ENCODE measurements at regions not wholly inside any gene's neighbourhood (a gene's known extent, or its start where the extent isn't known, plus 50 kb on each side); places are given as distances from the start of the nearest gene placed in this dataset.

- in situ Hi-C loops (cut with HindIII; ENCODE audit: low pct_ligation_motif_present, low pct_unique_long_range_greater_than_20kb, low sequenced_read_pairs) = no loop called here
- no peak for DNase-seq
Observed at GRCh38 chr4:178665916-178666315, 1223.7 kb upstream of the AGA start.

DNA sequence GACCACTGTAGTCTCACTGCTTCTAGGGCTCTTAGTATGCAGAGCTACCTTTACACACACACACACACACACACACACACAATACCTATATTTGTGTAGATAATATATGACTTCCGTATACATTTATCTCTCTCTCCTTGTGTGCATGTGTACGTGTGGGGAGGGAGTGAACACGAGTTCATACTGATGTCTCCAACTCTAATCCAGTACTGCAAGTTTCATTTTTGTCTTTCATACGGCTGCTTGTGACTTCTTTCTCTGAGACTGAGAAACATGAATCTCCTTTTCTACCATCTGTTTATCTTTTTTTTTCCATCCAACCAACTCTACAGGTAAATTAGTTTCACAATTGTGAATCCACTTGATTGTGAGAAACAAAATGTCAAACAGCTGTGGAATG is 1229.5 kb upstream of the AGA start:
- in situ Hi-C loops (cut with HindIII; ENCODE audit: low pct_ligation_motif_present, low pct_unique_long_range_greater_than_20kb, low sequenced_read_pairs) = no loop called here
- DNase-seq = no peak

GRCh38 chr4:178672512-178672911 is 1230.3 kb upstream of the AGA start:
- in situ Hi-C loops (cut with HindIII; ENCODE audit: low pct_ligation_motif_present, low pct_unique_long_range_greater_than_20kb, low sequenced_read_pairs) = no loop called here

DNA sequence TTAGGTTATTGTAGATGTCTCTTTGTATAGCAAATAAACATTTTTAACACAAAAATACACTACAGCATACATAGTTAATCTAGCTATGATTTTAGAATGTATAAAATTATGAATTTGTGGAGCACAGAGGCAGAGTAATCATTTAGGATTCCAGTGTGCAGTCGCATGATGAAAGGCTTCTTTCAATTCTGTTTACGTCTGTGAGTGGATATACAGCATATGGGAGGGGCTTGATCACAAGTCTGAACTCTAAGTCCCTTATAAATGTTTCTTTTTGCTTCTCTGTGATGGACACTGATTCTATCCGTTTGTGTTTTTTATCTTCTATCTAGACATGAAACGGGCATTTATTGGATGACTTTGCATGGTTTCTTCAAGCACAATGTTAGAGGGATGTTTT is 1239.6 kb upstream of the AGA start:
- DNase-seq = no peak
- in situ Hi-C loops (cut with HindIII; ENCODE audit: low pct_ligation_motif_present, low pct_unique_long_range_greater_than_20kb, low sequenced_read_pairs) = no loop called here

More at GRCh38 chr4:178672512-178672911, 1230.3 kb upstream of the AGA start:
- DNase-seq = no peak

DNA sequence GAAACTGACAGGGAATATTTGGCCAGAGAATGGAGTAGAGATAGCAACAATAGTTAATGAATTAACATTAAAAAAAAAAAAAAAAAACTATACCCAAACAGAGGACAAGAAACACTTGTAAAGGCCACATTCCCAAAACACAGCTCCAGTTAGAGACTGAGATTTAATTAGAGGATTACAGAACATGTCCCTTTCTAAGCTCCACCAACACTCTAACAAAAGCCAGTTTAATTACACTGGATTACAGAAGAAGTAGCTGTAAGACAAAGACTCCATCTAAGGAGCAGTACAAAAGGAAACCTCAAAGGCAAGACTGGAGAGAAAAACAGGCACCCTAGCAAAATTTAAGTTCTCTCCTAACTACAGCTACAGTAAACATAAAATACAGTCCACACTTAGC is 1247.7 kb upstream of the AGA start:
- in situ Hi-C loops (cut with HindIII; ENCODE audit: low pct_ligation_motif_present, low pct_unique_long_range_greater_than_20kb, low sequenced_read_pairs) = no loop called here
- DNase-seq = no peak

DNA sequence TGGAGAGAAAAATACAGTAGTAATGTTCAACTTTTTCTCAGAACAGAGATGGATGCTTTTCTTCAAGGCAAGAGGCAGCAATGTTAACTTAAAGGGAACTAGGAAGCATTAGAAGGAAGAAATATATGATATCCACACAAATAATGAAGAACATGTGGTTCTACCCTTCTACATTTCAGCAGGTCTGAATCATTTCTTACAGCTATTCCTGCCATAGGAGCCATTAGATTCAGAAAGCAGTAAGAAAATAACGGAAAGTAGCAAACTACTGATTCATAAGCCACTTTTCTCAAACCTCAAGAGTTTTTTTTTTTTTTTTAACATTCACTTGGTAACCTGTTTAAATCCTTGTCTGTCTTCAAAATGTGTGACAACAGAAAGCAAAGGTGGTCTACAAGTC is 1251.6 kb upstream of the AGA start:
- in situ Hi-C loops (cut with HindIII; ENCODE audit: low pct_ligation_motif_present, low pct_unique_long_range_greater_than_20kb, low sequenced_read_pairs) = no loop called here
- DNase-seq = no peak

DNA sequence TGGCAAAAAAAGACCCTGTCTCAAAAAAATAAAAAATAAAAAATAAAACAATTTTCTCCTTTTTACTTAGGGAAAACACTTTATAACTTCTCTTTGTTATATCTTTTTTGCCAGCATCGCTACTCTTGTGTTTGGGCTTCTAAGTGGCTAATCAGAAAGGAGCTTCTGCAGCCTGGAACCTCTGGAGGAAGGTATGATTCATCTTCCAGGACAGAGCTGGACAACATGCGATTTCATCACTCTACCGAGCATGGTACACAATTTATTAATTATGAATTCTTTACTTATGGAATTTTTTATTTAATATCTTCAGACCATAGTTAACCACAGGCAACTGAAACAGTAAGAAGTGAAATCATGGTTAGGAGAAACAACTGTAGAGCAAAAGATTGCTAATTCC is 1254.3 kb upstream of the AGA start:
- in situ Hi-C loops (cut with HindIII; ENCODE audit: low pct_ligation_motif_present, low pct_unique_long_range_greater_than_20kb, low sequenced_read_pairs) = no loop called here
- DNase-seq = no peak

DNA sequence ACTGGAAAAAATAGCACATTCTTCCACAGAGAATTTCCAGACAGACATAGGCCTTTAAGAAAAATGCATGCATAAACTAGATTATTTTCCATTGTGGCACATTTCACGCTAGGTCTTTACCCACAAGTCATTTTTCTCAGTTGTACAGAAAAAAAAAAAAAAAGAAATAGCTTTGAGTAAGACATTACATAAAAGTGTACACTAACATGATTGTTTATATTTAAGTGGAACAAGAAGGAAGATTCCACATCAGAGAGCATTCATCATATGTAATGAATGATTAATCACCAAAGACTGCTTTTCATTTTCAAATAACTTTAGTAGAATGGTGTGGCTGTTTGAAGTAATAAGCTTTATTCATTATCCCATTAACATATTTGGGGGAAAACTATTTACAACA is 1270.2 kb upstream of the AGA start:
- no peak for DNase-seq
- in situ Hi-C loops (cut with HindIII; ENCODE audit: low pct_ligation_motif_present, low pct_unique_long_range_greater_than_20kb, low sequenced_read_pairs) = no loop called here

- DNase-seq = no peak
- in situ Hi-C loops (cut with HindIII; ENCODE audit: low pct_ligation_motif_present, low pct_unique_long_range_greater_than_20kb, low sequenced_read_pairs) = no loop called here
Observed at GRCh38 chr4:178738026-178738425, 1295.8 kb upstream of the AGA start.

GRCh38 chr4:178745203-178745602 is 1303.0 kb upstream of the AGA start:
- in situ Hi-C loops (cut with HindIII; ENCODE audit: low pct_ligation_motif_present, low pct_unique_long_range_greater_than_20kb, low sequenced_read_pairs) = no loop called here
- no peak for DNase-seq

DNA sequence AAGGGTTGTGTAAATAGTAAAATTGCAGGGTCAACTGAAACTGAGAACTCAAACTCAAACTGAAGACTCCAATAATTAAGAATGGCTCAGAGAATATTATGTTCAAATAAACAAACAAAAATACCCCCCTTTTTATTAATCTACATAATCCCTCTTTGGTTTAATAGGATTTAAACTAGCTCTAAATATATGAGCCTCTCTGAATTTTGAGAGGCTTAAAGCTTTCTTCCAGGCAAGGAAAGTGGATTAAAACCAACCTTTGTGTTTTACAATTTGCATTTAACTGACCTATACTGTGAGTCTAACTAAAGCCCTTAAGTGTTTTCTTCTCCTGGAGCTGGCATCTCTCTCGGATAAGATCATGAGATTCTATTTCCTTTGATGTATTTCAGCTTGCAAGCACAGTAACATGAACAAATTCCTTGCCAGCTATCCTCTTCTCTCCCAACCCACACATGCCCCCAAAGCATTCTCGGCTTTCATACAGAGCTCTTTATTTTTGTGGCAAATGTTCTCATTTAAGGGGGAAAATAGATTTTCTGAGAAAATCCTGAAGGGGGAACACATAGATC is 1310.8 kb upstream of the AGA start:
- in situ Hi-C loops (cut with HindIII; ENCODE audit: low pct_ligation_motif_present, low pct_unique_long_range_greater_than_20kb, low sequenced_read_pairs) = no loop called here
- DNase-seq = no peak

DNA sequence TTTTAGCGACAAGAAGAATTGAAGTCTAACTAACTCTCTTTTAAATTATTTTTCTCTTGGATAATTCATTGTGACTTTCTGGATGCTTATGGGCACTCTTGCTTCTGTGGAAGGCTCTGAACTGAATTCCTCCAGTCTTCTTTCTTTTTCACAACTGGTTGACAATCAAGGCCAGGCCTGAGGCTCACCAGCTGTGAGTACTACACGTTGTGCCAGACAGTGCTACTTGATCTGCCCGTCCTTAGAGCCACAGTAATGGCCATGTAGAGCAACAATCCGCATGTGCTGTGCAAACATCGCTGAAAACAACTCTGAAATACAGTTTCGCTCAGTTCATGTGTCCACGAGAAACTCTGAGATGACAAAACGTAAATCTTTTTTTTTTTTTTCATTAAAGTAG is 1336.3 kb upstream of the AGA start:
- in situ Hi-C loops (cut with HindIII; ENCODE audit: low pct_ligation_motif_present, low pct_unique_long_range_greater_than_20kb, low sequenced_read_pairs) = no loop called here
- DNase-seq = no peak

- in situ Hi-C loops (cut with HindIII; ENCODE audit: low pct_ligation_motif_present, low pct_unique_long_range_greater_than_20kb, low sequenced_read_pairs) = no loop called here
- no peak for DNase-seq
Observed at GRCh38 chr4:178781779-178782178, 1339.5 kb upstream of the AGA start.

DNA sequence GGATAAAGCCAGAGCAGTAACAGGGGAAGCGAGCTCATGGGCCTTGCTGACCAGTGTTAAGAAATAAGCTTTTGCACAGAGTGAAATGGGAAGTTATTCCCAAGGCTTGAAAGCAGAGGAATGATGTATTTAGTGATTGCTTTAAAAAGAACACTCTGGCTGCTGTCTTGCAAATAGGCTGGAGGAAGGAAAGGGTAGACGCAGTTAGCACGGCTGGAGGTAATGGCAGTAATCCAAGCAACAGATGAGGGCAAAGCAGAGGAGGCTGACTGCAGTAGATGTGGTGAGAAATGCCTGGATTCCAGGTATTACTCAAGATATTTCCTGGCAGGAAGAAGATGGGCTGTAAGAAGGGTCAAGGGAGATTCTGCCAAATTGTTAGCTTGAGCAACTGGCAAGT is 1342.3 kb upstream of the AGA start:
- no peak for DNase-seq
- in situ Hi-C loops (cut with HindIII; ENCODE audit: low pct_ligation_motif_present, low pct_unique_long_range_greater_than_20kb, low sequenced_read_pairs) = no loop called here

- in situ Hi-C loops (cut with HindIII; ENCODE audit: low pct_ligation_motif_present, low pct_unique_long_range_greater_than_20kb, low sequenced_read_pairs) = no loop called here
- DNase-seq = no peak
Observed at GRCh38 chr4:178789279-178789678, 1347.0 kb upstream of the AGA start.

- no peak for DNase-seq
Observed at GRCh38 chr4:178799204-178799603, 1357.0 kb upstream of the AGA start.

GRCh38 chr4:178808106-178808505 is 1365.9 kb upstream of the AGA start:
- DNase-seq = no peak
- in situ Hi-C loops (cut with HindIII; ENCODE audit: low pct_ligation_motif_present, low pct_unique_long_range_greater_than_20kb, low sequenced_read_pairs) = no loop called here

More at GRCh38 chr4:178799204-178799603, 1357.0 kb upstream of the AGA start:
- in situ Hi-C loops (cut with HindIII; ENCODE audit: low pct_ligation_motif_present, low pct_unique_long_range_greater_than_20kb, low sequenced_read_pairs) = no loop called here

- in situ Hi-C loops (cut with HindIII; ENCODE audit: low pct_ligation_motif_present, low pct_unique_long_range_greater_than_20kb, low sequenced_read_pairs) = no loop called here
- DNase-seq = no peak
Observed at GRCh38 chr4:178809921-178810320, 1367.7 kb upstream of the AGA start.

- in situ Hi-C loops (cut with HindIII; ENCODE audit: low pct_ligation_motif_present, low pct_unique_long_range_greater_than_20kb, low sequenced_read_pairs) = no loop called here
- DNase-seq = no peak
Observed at GRCh38 chr4:178811356-178811755, 1369.1 kb upstream of the AGA start.

GRCh38 chr4:178812866-178813265 is 1370.6 kb upstream of the AGA start:
- in situ Hi-C loops (cut with HindIII; ENCODE audit: low pct_ligation_motif_present, low pct_unique_long_range_greater_than_20kb, low sequenced_read_pairs) = no loop called here
- DNase-seq = no peak

DNA sequence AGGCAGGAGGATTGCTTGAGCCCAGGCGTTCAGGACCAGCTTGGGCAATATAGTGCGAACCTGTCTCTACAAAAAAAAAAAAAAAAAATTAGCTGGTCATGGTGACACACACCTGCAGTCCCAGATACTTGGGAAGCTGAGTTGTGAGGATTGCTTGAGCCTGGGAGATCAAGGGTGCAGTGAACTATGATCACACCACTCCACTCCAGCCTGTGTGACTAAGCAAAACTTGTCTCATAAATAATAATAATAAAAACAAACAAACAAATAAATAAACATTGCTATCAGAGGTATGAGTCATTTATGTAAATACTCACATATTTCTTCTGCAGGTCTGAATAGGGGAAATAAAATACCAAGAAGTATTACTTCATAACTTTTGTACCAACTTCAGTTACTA is 1372.7 kb upstream of the AGA start:
- in situ Hi-C loops (cut with HindIII; ENCODE audit: low pct_ligation_motif_present, low pct_unique_long_range_greater_than_20kb, low sequenced_read_pairs) = no loop called here
- no peak for DNase-seq
